HEK293 (cell line): ENCODE measurements at regions not wholly inside any gene's neighbourhood (a gene's known extent, or its start where the extent isn't known, plus 50 kb on each side); places are given as distances from the start of the nearest gene placed in this dataset.

Experiments
- CTCF ChIP-seq: fragments of 450-650 bp; formaldehyde crosslinking; IDR thresholded peaks from 2 replicates; pipeline ENCODE4 v1.5.1; 2016; ENCODE audit warnings: missing biosample characterization, missing genetic modification characterization
- KLF16 ChIP-seq: fragments of 450-650 bp; formaldehyde crosslinking; IDR thresholded peaks from 2 replicates; pipeline ENCODE4 v1.5.1; 2017; ENCODE audit warnings: missing biosample characterization, missing genetic modification characterization
- KLF9 ChIP-seq: fragments of 450-650 bp; formaldehyde crosslinking; IDR thresholded peaks from 2 replicates; pipeline ENCODE4 v1.5.1; 2016; ENCODE audit warnings: missing biosample characterization, missing genetic modification characterization, low read depth
- MZF1 ChIP-seq: fragments of 450-650 bp; formaldehyde crosslinking; IDR thresholded peaks from 2 replicates; pipeline ENCODE4 v1.5.1; 2017; ENCODE audit warnings: missing biosample characterization, missing genetic modification characterization, borderline replicate concordance
- REPIN1 ChIP-seq: fragments of 450-650 bp; formaldehyde crosslinking; IDR thresholded peaks from 2 replicates; pipeline ENCODE4 v1.5.1; 2017; ENCODE audit warnings: missing biosample characterization, missing genetic modification characterization, low read depth
- REST ChIP-seq: fragments of 450-650 bp; formaldehyde crosslinking; IDR thresholded peaks from 2 replicates; pipeline ENCODE4 v1.5.1; 2016; ENCODE audit warnings: missing biosample characterization, missing genetic modification characterization
- YY1 ChIP-seq: fragments of 450-650 bp; formaldehyde crosslinking; IDR thresholded peaks from 2 replicates; pipeline ENCODE4 v1.5.1; 2018; ENCODE audit warnings: missing biosample characterization, missing genetic modification characterization
- ZFP37 ChIP-seq: fragments of 450-650 bp; formaldehyde crosslinking; IDR thresholded peaks from 2 replicates; pipeline ENCODE4 v1.5.1; 2016; ENCODE audit warnings: missing biosample characterization, missing genetic modification characterization
- ZNF155 ChIP-seq: fragments of 450-650 bp; formaldehyde crosslinking; IDR thresholded peaks from 2 replicates; pipeline ENCODE4 v1.5.1; 2016; ENCODE audit warnings: missing biosample characterization, missing genetic modification characterization
- ZNF221 ChIP-seq: fragments of 450-650 bp; formaldehyde crosslinking; IDR thresholded peaks from 2 replicates; pipeline ENCODE4 v1.5.1; 2017; ENCODE audit warnings: missing biosample characterization, missing genetic modification characterization, borderline replicate concordance
- ZNF248 ChIP-seq: fragments of 450-650 bp; formaldehyde crosslinking; IDR thresholded peaks from 2 replicates; pipeline ENCODE4 v1.5.1; 2017; ENCODE audit warnings: missing biosample characterization, missing genetic modification characterization
- ZNF692 ChIP-seq: fragments of 450-650 bp; formaldehyde crosslinking; IDR thresholded peaks from 2 replicates; pipeline ENCODE4 v1.5.1; 2016; ENCODE audit warnings: missing biosample characterization, missing genetic modification characterization
- ZNF701 ChIP-seq: fragments of 450-650 bp; formaldehyde crosslinking; IDR thresholded peaks from 2 replicates; pipeline ENCODE4 v1.5.1; 2016; ENCODE audit warnings: missing biosample characterization, missing genetic modification characterization
- TF ChIP-seq, protein P1 (sequence below): fragments of 450-650 bp; IDR thresholded peaks from 2 replicates; pipeline ENCODE4 v1.5.1; 2018; ENCODE audit warnings: missing biosample characterization, mild to moderate bottlenecking, missing genetic modification characterization

GRCh38 chr1:195715652-195716051 lies 892.6 kb downstream of the KCNT2 start:
- no peak for TF ChIP-seq ZNF701
- TF ChIP-seq REST (tag by site-specific recombination) = no peak
- TF ChIP-seq MZF1 (tag by site-specific recombination) = no peak
- no peak for TF ChIP-seq KLF9
- TF ChIP-seq CTCF (tag by site-specific recombination) = no peak
- TF ChIP-seq KLF16 = no peak
- TF ChIP-seq ZNF221 (tag by site-specific recombination) = no peak
- TF ChIP-seq ZNF155 = no peak
- TF ChIP-seq YY1 (tag by site-specific recombination) = no peak
- TF ChIP-seq, protein P1, sequence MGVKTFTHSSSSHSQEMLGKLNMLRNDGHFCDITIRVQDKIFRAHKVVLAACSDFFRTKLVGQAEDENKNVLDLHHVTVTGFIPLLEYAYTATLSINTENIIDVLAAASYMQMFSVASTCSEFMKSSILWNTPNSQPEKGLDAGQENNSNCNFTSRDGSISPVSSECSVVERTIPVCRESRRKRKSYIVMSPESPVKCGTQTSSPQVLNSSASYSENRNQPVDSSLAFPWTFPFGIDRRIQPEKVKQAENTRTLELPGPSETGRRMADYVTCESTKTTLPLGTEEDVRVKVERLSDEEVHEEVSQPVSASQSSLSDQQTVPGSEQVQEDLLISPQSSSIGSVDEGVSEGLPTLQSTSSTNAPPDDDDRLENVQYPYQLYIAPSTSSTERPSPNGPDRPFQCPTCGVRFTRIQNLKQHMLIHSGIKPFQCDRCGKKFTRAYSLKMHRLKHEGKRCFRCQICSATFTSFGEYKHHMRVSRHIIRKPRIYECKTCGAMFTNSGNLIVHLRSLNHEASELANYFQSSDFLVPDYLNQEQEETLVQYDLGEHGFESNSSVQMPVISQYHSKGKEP (tag by site-specific recombination) = no peak
- TF ChIP-seq REPIN1 (tag by site-specific recombination) = no peak
- no peak for TF ChIP-seq ZFP37 (tag by site-specific recombination)
- TF ChIP-seq ZNF692 = no peak
- TF ChIP-seq ZNF248 (tag by site-specific recombination) = no peak
